Body of pancreas (tissue), 4 donors: ENCODE measurements at regions not wholly inside any gene's neighbourhood (a gene's known extent, or its start where the extent isn't known, plus 50 kb on each side); places are given as distances from the start of the nearest gene placed in this dataset.

Source experiments
- CTCF ChIP-seq, 7 experiments: fragments of 450-650 bp in 4 of 7; fragments of 200-600 bp in 3 of 7; sonication (generic) in 3 of 7; IDR thresholded peaks; one replicate each; pipeline ENCODE4 v1.5.1; 2016 to 2019; ENCODE audit warnings: antibody characterized with exemption in 7 of 7
- POLR2A ChIP-seq, 3 donors: fragments of 450-650 bp; IDR thresholded peaks; one replicate each; pipeline ENCODE4 v1.6.1; 2016; ENCODE audit warnings: antibody characterized with exemption in 3 of 3, mild to moderate bottlenecking in 2 of 3

- TF ChIP-seq CTCF (IDR thresholded peaks at IDR 0.05), result no peak
- TF ChIP-seq POLR2A (IDR thresholded peaks at IDR 0.05), result no peak
These were observed 539.5 kb upstream of the LUZP2 start for GRCh38 chr11:23957314-23957713.
